ENCODE measurements at regions not wholly inside any gene's neighbourhood (a gene's known extent, or its start where the extent isn't known, plus 50 kb on each side); places are given as distances from the start of the nearest gene placed in this dataset.

DNA sequence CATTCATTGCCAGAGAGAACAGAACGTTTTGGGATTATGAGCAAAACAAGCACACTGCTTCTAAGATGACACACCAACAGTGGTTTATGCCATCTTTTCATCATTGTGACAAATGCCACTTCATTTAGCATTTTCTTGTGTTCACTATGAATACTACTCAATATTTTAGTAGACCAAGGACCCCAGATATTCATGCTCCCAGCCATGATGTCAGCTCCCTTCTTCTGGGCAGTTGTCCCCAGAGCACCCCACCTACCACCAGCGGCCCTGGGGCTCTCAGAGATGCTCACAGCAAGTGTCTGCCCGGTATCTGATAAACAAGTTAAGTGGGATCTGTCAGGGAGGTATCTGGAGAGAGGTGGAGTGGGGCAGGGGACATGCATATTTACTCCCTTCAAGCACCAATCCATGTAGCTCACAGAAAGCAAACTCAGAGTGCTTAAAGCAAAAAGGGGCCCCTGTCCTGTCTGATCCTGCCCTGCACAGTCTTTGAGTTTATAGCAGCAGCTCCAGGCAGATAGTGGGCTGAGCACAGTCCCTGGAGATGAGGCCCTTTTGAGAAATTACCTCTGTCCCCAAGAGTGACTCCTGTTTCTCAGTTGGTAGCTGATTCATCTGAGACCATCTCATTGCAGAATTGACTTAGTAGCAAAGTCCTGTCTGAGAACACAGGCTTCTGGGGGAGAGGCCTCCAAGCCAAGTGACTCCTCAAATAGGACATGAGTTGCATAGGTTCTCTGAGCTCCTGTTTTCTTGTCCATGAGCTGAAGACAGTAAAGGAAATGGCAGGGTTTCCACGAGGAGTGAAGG is 281.8 kb upstream of the KLF6 start:
- no peak for TF ChIP-seq CTCF (IDR thresholded peaks at IDR 0.05; ENCODE audit: low read depth, low read length, missing control alignments)
- no peak for DNase-seq (ENCODE audit: extremely low read depth, low read depth)
- H3K4me3 ChIP-seq (replicated peaks; ENCODE audit: low read depth, low read length) = no peak overlapping the region

DNA sequence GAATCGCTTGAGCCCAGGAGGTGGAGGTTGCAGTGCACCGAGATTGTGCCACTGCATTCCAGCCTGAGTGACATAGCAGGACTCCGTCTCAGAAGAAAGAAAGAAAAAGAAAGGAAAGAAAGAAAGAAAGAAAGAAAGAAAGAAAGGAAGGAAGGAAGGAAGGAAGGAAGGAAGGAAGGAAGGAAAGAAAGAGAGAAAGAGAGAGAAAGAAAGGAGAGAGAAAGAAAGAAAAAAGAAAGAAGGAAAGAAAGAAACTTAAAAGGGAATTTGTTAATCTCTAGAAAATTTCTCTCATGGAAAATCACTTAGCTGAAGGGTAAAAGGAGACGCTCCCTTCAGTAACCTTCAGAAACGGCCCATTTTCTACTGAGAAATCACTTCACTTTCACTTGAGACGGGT is 279.5 kb upstream of the KLF6 start:
- DNase-seq (ENCODE audit: extremely low read depth, low read depth) = no peak
- no peak overlapping the region for H3K4me3 ChIP-seq (replicated peaks; ENCODE audit: low read depth, low read length)
- TF ChIP-seq CTCF (IDR thresholded peaks at IDR 0.05; ENCODE audit: low read depth, low read length, missing control alignments) = no peak

DNA sequence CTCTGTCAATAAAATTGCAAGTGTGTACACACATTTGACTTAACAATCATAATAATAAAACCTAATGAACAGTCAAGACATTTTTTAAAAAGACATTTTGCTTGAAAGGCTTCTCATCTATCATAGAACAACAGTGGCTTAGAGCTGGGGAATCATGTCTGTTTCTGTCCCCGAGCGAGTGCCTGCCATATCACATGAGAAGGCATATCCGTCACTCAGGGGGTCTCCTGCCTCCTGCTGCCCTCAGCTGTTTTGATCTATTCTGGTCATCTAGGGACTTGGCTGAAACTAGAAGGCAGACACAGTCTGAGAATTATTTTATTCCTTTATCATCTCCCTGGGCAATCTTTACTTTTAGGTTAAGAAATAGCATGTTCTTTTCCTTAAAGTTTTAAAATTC is 278.7 kb upstream of the KLF6 start:
- DNase-seq (ENCODE audit: extremely low read depth, low read depth) = no peak
- no peak for TF ChIP-seq CTCF (IDR thresholded peaks at IDR 0.05; ENCODE audit: low read depth, low read length, missing control alignments)
- H3K4me3 ChIP-seq (replicated peaks; ENCODE audit: low read depth, low read length) = no peak overlapping the region

DNA sequence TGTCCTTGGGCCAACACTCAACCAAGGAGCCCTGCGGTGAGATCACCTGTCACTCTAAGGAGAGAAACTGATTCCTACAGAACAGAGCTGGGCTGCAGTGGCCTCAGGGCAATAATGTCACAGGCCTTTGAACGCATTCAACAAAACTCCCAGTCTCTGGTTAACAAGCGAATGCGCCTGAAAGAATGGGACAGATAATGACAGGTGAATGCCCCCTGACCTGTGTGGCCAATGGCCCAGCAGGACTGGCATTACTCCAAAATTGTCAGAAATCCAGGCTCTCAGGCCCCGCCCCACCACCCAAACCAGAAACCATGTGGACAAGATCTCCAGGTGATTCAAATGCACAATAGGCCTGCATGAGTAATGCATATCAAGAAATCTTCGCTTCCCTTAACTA is 277.7 kb upstream of the KLF6 start:
- no peak overlapping the region for H3K4me3 ChIP-seq (replicated peaks; ENCODE audit: low read depth, low read length)
- TF ChIP-seq CTCF (IDR thresholded peaks at IDR 0.05; ENCODE audit: low read depth, low read length, missing control alignments) = no peak
- DNase-seq (ENCODE audit: extremely low read depth, low read depth) = no peak

GRCh38 chr10:4062072-4062471 is 277.1 kb upstream of the KLF6 start:
- H3K4me3 ChIP-seq (replicated peaks; ENCODE audit: low read depth, low read length) = no peak overlapping the region
- TF ChIP-seq CTCF (IDR thresholded peaks at IDR 0.05; ENCODE audit: low read depth, low read length, missing control alignments) = no peak
- DNase-seq (ENCODE audit: extremely low read depth, low read depth) = no peak

GRCh38 chr10:4061441-4061951 is 276.5 kb upstream of the KLF6 start:
- H3K4me3 ChIP-seq (replicated peaks; ENCODE audit: low read depth, low read length) = no peak overlapping the region
- DNase-seq (ENCODE audit: extremely low read depth, low read depth) = no peak
- TF ChIP-seq CTCF (IDR thresholded peaks at IDR 0.05; ENCODE audit: low read depth, low read length, missing control alignments) = no peak
